WTC11 (cell line): ENCODE measurements at regions not wholly inside any gene's neighbourhood (a gene's known extent, or its start where the extent isn't known, plus 50 kb on each side); places are given as distances from the start of the nearest gene placed in this dataset.

Experiments
- ATAC-seq: fragments of 200-7000 bp; cut with Tn5 transposase; 2 replicates; pipeline ENCODE4 v1.10.0; 2021; ENCODE audit warnings: mild to moderate bottlenecking, moderate library complexity
- CTCF ChIA-PET: fragments of 300-600 bp; sonication (Branson Sonifier 250); formaldehyde crosslinking; loops from one replicate; lab custom pipeline; 2021; ENCODE audit warnings: antibody characterized with exemption; lab: Charles Lee
- POLR2A ChIA-PET: fragments of 350-600 bp; sonication (Branson Sonifier 250); formaldehyde crosslinking; loops from one replicate; lab custom pipeline; 2021; ENCODE audit warnings: antibody characterized with exemption; lab: Charles Lee
- DNase-seq: peaks from one replicate; pipeline ENCODE4 v3.0.0; 2021; ENCODE audit warnings: low spot score
- H3K27ac Mint-ChIP-seq: 2 replicates; pipeline ENCODE4 v1.8.0; 2021; ENCODE audit warnings: mixed read lengths
- H3K27me3 Mint-ChIP-seq: 2 replicates; pipeline ENCODE4 v1.8.0; 2021; ENCODE audit warnings: low read depth, mild to moderate bottlenecking, moderate library complexity, mixed read lengths
- H3K36me3 Mint-ChIP-seq: 2 replicates; pipeline ENCODE4 v1.8.0; 2021; ENCODE audit warnings: mixed read lengths
- H3K4me1 Mint-ChIP-seq: 2 replicates; pipeline ENCODE4 v1.8.0; 2022; ENCODE audit warnings: mixed read lengths
- H3K4me3 Mint-ChIP-seq: 2 replicates; pipeline ENCODE4 v1.8.0; 2021; ENCODE audit warnings: mild to moderate bottlenecking, moderate library complexity, mixed read lengths
- H3K9me3 Mint-ChIP-seq: 2 replicates; pipeline ENCODE4 v1.8.0; 2021; ENCODE audit warnings: mixed read lengths
- ARID4B ChIP-seq: sonication (generic); formaldehyde crosslinking; IDR thresholded peaks from 2 replicates; pipeline ENCODE4 v1.8.0; 2023; ENCODE audit warnings: missing genetic modification reagents, mild to moderate bottlenecking, borderline replicate concordance
- ATF1 ChIP-seq: sonication (generic); formaldehyde crosslinking; IDR thresholded peaks from 2 replicates; pipeline ENCODE4 v1.8.1; 2023; ENCODE audit warnings: mild to moderate bottlenecking, moderate library complexity, missing genetic modification reagents
- ELF4 ChIP-seq: sonication (generic); formaldehyde crosslinking; IDR thresholded peaks from 2 replicates; pipeline ENCODE4 v1.8.1; 2022; ENCODE audit warnings: low read depth, mild to moderate bottlenecking, moderate library complexity, missing genetic modification reagents
- ETV6 ChIP-seq: sonication (generic); formaldehyde crosslinking; IDR thresholded peaks from 2 replicates; pipeline ENCODE4 v1.8.1; 2022; ENCODE audit warnings: mild to moderate bottlenecking, missing genetic modification reagents
- FOXP1 ChIP-seq: sonication (generic); formaldehyde crosslinking; IDR thresholded peaks from 2 replicates; pipeline ENCODE4 v1.8.0; 2022; ENCODE audit warnings: missing genetic modification reagents, mild to moderate bottlenecking, moderate library complexity, borderline replicate concordance
- GTF2I ChIP-seq: fragments of 250-450 bp; sonication (Bioruptor Pico); conservative IDR thresholded peaks from 2 replicates; pipeline ENCODE4 v1.4.0; 2021; ENCODE audit warnings: mild to moderate bottlenecking
- JUN ChIP-seq: sonication (generic); formaldehyde crosslinking; IDR thresholded peaks from 2 replicates; pipeline ENCODE4 v1.8.0; 2023; ENCODE audit warnings: mild to moderate bottlenecking, missing genetic modification reagents
- NR2C2 ChIP-seq: sonication (generic); formaldehyde crosslinking; IDR thresholded peaks from 2 replicates; pipeline ENCODE4 v1.8.0; 2022; ENCODE audit warnings: mild to moderate bottlenecking, missing genetic modification reagents
- OVOL2 ChIP-seq: fragments of 250-450 bp; sonication (Bioruptor Pico); IDR thresholded peaks from 2 replicates; pipeline ENCODE4 v1.9.0; 2021; ENCODE audit warnings: mild to moderate bottlenecking, borderline replicate concordance
- RELA ChIP-seq: sonication (generic); formaldehyde crosslinking; IDR thresholded peaks from 2 replicates; pipeline ENCODE4 v1.8.1; 2022; ENCODE audit warnings: missing genetic modification reagents, mild to moderate bottlenecking, borderline replicate concordance
- SOX15 ChIP-seq: fragments of 250-450 bp; sonication (Bioruptor Pico); IDR thresholded peaks from 2 replicates; pipeline ENCODE4 v1.9.0; 2021; ENCODE audit warnings: mild to moderate bottlenecking
- TP53 ChIP-seq: sonication (generic); formaldehyde crosslinking; IDR thresholded peaks from 2 replicates; pipeline ENCODE4 v1.8.1; 2023; ENCODE audit warnings: mild to moderate bottlenecking, missing genetic modification reagents
- ZBTB21 ChIP-seq: sonication (generic); formaldehyde crosslinking; IDR thresholded peaks from 2 replicates; pipeline ENCODE4 v1.8.1; 2023; ENCODE audit warnings: mild to moderate bottlenecking, missing genetic modification reagents, borderline replicate concordance
- ZNF121 ChIP-seq: sonication (generic); formaldehyde crosslinking; IDR thresholded peaks from 2 replicates; pipeline ENCODE4 v1.8.0; 2023; ENCODE audit warnings: missing genetic modification reagents
- ZNF138 ChIP-seq: sonication (generic); formaldehyde crosslinking; conservative IDR thresholded peaks from 2 replicates; pipeline ENCODE4 v1.8.1; 2022; ENCODE audit warnings: mild to moderate bottlenecking, moderate library complexity, missing genetic modification reagents
- TF ChIP-seq, protein P1 (sequence below): sonication (generic); formaldehyde crosslinking; IDR thresholded peaks from 2 replicates; pipeline ENCODE4 v1.8.1; 2022; ENCODE audit warnings: low read depth, missing genetic modification reagents, borderline replicate concordance
- TF ChIP-seq, protein P2 (sequence below): sonication (generic); formaldehyde crosslinking; IDR thresholded peaks from 2 replicates; pipeline ENCODE4 v1.8.1; 2022; ENCODE audit warnings: low read depth, mild to moderate bottlenecking, moderate library complexity, missing genetic modification reagents, borderline replicate concordance
- TF ChIP-seq, protein P3 (sequence below): sonication (generic); formaldehyde crosslinking; IDR thresholded peaks from 2 replicates; pipeline ENCODE4 v1.8.1; 2023; ENCODE audit warnings: mild to moderate bottlenecking, missing genetic modification reagents, moderate library complexity
- TF ChIP-seq, protein P4 (sequence below): sonication (generic); formaldehyde crosslinking; IDR thresholded peaks from 2 replicates; pipeline ENCODE4 v1.8.0; 2022; ENCODE audit warnings: mild to moderate bottlenecking, missing genetic modification reagents
- TF ChIP-seq, protein P5 (sequence below): fragments of 250-450 bp; sonication (Bioruptor Pico); IDR thresholded peaks from 2 replicates; pipeline ENCODE4 v1.9.0; 2021; ENCODE audit warnings: mild to moderate bottlenecking
- TF ChIP-seq, protein P6 (sequence below): sonication (generic); formaldehyde crosslinking; IDR thresholded peaks from 2 replicates; pipeline ENCODE4 v1.8.1; 2023; ENCODE audit warnings: mild to moderate bottlenecking, missing genetic modification reagents

DNA sequence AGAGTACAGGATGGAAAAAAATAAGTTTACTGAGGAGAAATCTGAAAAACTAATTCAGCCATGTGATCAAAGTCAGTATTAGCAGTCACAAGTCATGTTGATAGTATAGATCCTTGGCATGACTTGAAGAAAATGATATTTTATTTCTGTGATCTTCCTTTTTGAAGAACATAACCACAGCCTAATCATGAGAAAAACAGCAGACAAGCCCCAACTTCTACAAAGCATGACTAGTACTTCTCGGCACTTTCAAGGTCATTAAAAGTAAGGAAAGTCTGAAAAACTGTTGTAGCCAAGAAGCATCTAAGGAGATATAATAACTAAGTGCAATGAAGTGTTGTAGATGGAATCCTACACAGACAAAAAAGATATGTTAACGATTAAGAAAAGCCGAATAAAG lies 264.1 kb upstream of the FOXG1 start:
- ChIA-PET POLR2A (no interaction called here), CTCF (no interaction called here)
- ATAC-seq (no peak), DNase-seq (no peak)
- Mint-ChIP-seq H3K4me3 (no peak overlapping the region), H3K9me3 (peaks cover 11% of the 10 kb centered on the region; the same call in 1 of the 2 replicates), H3K36me3 (no peaks in the 10 kb centered on the region), H3K27ac (no peak overlapping the region), H3K4me1 (no peaks in the 10 kb centered on the region), H3K27me3 (no peaks in the 10 kb centered on the region; the same call in 1 of the 2 replicates)
- TF ChIP-seq GTF2I, result no peak
- no peak for TF ChIP-seq ETV6
- no peak for TF ChIP-seq FOXP1
- no peak for TF ChIP-seq ZBTB21 (CRISPR knock-in tag)
- TF ChIP-seq, protein P1, sequence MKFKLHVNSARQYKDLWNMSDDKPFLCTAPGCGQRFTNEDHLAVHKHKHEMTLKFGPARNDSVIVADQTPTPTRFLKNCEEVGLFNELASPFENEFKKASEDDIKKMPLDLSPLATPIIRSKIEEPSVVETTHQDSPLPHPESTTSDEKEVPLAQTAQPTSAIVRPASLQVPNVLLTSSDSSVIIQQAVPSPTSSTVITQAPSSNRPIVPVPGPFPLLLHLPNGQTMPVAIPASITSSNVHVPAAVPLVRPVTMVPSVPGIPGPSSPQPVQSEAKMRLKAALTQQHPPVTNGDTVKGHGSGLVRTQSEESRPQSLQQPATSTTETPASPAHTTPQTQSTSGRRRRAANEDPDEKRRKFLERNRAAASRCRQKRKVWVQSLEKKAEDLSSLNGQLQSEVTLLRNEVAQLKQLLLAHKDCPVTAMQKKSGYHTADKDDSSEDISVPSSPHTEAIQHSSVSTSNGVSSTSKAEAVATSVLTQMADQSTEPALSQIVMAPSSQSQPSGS (CRISPR knock-in tag), result no peak
- no peak for TF ChIP-seq ARID4B
- TF ChIP-seq RELA, result no peak
- TF ChIP-seq SOX15 (CRISPR knock-in tag), result no peak

DNA sequence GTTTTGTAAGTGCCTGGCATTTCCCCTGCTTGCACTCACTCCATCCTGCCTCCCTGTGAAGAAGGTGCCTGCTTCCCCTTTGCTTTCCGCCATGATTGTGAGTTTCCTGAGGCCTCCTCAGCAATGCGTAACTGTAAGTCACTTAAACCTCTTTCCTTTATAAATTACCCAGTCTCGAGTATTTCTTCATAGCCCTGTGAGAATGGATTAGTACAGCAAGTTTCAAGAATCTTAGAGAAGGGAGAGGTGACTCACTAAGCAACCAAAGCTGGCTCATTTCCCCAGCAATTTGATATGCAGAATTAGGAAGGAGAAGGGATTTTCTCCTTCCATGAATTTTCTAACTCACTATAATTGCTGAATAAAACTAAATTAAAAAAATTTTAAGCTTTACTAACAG lies 251.0 kb upstream of the FOXG1 start:
- ChIA-PET POLR2A (no interaction called here), CTCF (no interaction called here)
- ATAC-seq (no peak), DNase-seq (no peak)
- Mint-ChIP-seq H3K36me3 (peaks cover 4% of the 10 kb centered on the region; the same call in 1 of the 2 replicates), H3K4me1 (no peaks in the 10 kb centered on the region), H3K27ac (no peak overlapping the region), H3K27me3 (no peaks in the 10 kb centered on the region), H3K4me3 (no peak overlapping the region), H3K9me3 (peaks cover 21% of the 10 kb centered on the region)
- TF ChIP-seq, protein P2, sequence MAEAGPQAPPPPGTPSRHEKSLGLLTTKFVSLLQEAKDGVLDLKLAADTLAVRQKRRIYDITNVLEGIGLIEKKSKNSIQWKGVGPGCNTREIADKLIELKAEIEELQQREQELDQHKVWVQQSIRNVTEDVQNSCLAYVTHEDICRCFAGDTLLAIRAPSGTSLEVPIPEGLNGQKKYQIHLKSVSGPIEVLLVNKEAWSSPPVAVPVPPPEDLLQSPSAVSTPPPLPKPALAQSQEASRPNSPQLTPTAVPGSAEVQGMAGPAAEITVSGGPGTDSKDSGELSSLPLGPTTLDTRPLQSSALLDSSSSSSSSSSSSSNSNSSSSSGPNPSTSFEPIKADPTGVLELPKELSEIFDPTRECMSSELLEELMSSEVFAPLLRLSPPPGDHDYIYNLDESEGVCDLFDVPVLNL (CRISPR knock-in tag), result no peak
- TF ChIP-seq OVOL2 (CRISPR knock-in tag) (no peak), JUN (no peak), RELA (no peak), TP53 (CRISPR knock-in tag) (no peak), FOXP1 (no peak), ZNF121 (CRISPR knock-in tag) (no peak), ETV6 (no peak), ATF1 (CRISPR knock-in tag) (no peak), ELF4 (CRISPR knock-in tag) (no peak), ZNF138 (no peak), NR2C2 (CRISPR knock-in tag) (no peak)
- TF ChIP-seq, protein P3, sequence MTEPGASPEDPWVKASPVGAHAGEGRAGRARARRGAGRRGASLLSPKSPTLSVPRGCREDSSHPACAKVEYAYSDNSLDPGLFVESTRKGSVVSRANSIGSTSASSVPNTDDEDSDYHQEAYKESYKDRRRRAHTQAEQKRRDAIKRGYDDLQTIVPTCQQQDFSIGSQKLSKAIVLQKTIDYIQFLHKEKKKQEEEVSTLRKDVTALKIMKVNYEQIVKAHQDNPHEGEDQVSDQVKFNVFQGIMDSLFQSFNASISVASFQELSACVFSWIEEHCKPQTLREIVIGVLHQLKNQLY (CRISPR knock-in tag), result no peak
- TF ChIP-seq, protein P4, sequence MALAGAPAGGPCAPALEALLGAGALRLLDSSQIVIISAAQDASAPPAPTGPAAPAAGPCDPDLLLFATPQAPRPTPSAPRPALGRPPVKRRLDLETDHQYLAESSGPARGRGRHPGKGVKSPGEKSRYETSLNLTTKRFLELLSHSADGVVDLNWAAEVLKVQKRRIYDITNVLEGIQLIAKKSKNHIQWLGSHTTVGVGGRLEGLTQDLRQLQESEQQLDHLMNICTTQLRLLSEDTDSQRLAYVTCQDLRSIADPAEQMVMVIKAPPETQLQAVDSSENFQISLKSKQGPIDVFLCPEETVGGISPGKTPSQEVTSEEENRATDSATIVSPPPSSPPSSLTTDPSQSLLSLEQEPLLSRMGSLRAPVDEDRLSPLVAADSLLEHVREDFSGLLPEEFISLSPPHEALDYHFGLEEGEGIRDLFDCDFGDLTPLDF (CRISPR knock-in tag), result no peak
- TF ChIP-seq, protein P5, sequence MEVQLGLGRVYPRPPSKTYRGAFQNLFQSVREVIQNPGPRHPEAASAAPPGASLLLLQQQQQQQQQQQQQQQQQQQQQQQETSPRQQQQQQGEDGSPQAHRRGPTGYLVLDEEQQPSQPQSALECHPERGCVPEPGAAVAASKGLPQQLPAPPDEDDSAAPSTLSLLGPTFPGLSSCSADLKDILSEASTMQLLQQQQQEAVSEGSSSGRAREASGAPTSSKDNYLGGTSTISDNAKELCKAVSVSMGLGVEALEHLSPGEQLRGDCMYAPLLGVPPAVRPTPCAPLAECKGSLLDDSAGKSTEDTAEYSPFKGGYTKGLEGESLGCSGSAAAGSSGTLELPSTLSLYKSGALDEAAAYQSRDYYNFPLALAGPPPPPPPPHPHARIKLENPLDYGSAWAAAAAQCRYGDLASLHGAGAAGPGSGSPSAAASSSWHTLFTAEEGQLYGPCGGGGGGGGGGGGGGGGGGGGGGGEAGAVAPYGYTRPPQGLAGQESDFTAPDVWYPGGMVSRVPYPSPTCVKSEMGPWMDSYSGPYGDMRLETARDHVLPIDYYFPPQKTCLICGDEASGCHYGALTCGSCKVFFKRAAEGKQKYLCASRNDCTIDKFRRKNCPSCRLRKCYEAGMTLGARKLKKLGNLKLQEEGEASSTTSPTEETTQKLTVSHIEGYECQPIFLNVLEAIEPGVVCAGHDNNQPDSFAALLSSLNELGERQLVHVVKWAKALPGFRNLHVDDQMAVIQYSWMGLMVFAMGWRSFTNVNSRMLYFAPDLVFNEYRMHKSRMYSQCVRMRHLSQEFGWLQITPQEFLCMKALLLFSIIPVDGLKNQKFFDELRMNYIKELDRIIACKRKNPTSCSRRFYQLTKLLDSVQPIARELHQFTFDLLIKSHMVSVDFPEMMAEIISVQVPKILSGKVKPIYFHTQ (CRISPR knock-in tag), result no peak
- TF ChIP-seq, protein P6, sequence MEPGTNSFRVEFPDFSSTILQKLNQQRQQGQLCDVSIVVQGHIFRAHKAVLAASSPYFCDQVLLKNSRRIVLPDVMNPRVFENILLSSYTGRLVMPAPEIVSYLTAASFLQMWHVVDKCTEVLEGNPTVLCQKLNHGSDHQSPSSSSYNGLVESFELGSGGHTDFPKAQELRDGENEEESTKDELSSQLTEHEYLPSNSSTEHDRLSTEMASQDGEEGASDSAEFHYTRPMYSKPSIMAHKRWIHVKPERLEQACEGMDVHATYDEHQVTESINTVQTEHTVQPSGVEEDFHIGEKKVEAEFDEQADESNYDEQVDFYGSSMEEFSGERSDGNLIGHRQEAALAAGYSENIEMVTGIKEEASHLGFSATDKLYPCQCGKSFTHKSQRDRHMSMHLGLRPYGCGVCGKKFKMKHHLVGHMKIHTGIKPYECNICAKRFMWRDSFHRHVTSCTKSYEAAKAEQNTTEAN (CRISPR knock-in tag), result no peak
